ENCODE measurements at regions not wholly inside any gene's neighbourhood (a gene's known extent, or its start where the extent isn't known, plus 50 kb on each side); places are given as distances from the start of the nearest gene placed in this dataset.
"Not testable (repeated sequence)": the region's sequence is repeated elsewhere in the genome, so short reads cannot be mapped to it uniquely, and the experiment has no call there.

DNA sequence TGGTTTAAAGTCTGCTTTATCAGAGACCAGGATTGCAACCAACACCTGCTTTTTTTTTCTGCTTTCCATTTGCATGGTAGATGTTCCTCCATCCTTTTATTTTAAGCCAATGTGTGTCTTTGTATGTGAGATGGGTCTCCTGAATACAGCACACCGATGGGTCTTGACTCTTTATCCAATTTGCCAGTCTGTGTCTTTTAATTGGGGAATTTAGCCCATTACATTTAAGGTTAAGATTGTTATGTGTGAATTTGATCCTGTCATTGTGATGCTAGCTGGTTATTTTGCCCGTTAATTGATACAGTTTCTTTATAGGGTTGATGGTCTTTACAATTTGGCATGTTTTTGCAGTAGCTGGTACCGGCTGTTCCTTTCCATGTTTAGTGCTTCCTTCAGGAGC is 128.4 kb downstream of the ADCYAP1 start:
- DNase-seq; intact Hi-C loops (cut with DNase I): not testable (repeated sequence)

DNA sequence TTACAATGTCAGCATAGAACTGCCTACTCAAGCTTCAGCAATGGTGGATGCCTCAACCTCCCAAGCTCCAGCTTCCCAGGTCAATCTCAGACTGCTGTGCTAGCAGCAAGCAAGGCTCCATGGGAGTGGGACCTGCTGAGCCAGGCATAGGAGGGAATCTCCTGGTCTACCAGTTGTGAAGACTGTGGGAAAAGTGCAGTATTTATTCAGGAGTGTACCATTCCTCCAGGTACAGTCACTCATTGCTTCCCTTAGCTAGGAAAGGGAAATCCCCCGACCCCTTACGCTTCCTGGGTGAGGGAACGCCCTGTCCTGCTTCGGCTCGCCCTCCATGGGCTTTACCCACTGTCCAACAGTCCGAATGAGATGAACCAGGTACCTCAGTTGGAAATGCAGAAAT is 130.3 kb downstream of the ADCYAP1 start:
- intact Hi-C loops (cut with DNase I): no loop called here
- no peak for DNase-seq

DNA sequence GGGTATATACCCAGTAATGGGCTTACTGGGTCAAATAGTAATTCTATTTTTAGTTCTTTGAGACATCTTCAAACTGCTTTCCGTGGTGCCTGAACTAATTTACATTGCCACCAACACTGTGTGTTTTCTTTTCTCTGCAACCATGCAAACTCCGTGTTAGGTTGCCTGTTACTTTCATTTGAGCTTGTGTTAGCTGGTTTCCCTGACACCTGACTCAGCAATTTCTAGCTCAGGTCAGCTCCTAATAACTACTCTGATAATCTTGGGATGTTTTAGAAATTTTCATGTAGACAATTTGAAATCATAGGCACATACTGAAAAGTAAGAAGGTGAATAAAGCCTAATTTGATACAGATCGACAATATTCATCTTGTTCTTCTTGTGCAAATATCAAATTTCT is 132.3 kb downstream of the ADCYAP1 start:
- no peak for DNase-seq
- intact Hi-C loops (cut with DNase I): no loop called here

DNA sequence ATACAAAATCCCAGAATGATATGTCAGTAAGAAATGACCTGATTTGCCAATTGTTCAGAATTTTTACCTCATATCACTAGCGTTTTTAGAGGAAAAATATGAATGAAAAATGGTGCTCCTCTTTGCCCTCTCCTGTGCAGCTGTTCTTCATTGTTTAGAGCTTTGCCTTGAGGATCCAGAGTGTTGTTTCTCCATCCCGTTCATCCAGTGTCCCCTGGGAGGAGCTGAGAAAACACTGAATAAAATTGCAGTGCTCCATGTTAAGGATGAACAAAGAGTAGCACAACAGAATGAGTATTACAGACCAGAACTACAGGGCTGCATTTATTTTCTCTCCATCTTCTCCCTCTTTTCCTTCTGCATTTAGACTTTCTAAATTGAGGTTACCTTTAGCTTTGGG is 133.1 kb downstream of the ADCYAP1 start:
- intact Hi-C loops (cut with DNase I): no loop called here

DNA sequence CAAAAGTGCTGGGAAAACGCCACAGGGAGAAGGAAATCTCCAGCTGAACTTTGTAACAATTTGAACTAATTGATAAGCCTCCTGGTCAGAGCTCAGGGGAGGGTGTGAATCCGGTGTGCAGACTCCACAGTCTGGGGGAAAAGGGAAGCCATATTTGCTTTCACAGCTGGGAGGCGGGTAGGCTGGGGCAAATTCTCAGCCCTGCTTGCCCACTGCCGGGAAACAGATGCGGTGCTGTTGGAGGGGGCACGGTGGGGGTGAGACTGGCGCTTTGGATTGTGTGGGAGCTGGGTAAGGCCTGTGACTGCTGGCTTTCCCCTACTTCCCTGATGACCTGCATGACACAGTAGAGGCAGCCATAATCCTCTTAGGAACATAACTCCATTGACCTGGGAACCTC is 134.8 kb downstream of the ADCYAP1 start:
- no peak for DNase-seq
- intact Hi-C loops (cut with DNase I): no loop called here

More for the DNA sequence above, 133.1 kb downstream of the ADCYAP1 start:
- DNase-seq: no peak

DNA sequence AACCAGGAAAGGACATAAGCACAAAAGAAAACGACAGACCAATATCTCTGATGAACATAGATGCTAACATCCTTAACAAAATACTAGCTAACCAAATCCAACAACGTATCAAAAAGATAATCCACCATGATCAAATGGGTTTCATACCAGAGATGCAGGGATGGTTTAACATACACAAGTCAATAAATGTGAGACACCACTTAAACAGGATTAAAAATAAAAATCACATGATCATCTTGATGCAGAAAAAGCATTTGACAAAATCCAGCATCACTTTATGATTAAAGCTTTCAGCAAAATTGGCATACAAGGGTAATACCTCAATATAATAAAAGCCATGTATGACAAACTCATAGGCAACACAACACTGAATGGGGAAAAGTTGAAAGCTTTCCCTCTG is 138.4 kb downstream of the ADCYAP1 start:
- intact Hi-C loops (cut with DNase I); DNase-seq: not testable (repeated sequence)

DNA sequence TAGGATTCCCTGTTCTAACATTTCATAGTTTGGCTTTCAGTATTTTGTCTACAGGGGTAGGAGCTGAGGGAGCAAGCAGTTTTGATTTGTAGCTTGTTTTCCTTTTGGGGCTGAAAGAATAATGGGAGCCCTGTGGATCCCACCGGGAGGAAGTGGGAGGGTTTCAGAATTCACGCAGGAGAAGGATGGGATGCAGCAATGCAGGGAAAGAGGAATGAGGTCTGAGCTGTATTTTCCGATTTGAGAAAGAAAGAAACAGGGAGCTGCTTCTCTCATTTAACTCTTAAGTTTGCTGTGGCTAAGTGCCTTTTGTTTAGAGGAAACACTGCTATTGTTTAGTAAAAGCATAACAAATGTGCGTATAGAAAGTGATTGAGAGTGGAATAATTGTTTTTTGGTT is 141.0 kb downstream of the ADCYAP1 start:
- intact Hi-C loops (cut with DNase I): no loop called here
- no peak for DNase-seq

DNA sequence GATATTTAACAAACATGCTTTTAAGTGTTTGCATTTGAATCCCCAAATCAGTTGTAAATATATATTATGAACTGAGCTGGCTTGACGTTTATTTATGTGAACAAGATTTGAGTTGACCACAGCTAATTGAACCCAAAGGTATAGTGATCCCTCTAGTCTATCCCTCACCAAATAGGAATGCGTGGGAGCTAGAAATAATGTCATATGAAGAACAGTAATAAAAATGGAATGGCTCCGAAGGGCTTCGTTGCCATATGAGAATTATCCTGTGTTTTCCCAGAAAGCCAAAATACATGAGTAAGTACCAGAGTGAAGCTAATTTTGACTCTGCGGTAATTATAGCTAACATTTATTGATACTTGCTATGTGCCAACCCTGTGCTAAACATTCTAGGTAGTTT is 142.7 kb downstream of the ADCYAP1 start:
- intact Hi-C loops (cut with DNase I): no loop called here
- DNase-seq: no peak

DNA sequence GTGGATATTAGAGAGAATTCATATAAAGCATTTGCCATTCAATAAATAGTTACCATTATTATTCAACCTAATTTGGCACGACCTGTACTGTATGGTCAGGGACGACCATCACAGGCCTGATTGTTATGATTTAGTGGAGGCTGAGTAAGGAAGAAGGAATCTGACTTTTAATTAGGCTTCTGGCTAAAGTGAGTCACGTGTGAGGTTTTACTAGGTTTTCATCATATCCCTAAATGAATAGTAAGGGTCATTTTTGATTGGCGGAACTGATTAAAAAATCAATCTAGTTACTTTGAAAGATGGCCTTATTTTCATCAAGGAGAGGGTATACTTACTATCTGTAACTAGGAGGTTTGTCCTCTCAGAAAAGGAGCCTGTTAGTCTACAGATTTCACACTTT is 143.4 kb downstream of the ADCYAP1 start:
- DNase-seq: no peak
- intact Hi-C loops (cut with DNase I): no loop called here

DNA sequence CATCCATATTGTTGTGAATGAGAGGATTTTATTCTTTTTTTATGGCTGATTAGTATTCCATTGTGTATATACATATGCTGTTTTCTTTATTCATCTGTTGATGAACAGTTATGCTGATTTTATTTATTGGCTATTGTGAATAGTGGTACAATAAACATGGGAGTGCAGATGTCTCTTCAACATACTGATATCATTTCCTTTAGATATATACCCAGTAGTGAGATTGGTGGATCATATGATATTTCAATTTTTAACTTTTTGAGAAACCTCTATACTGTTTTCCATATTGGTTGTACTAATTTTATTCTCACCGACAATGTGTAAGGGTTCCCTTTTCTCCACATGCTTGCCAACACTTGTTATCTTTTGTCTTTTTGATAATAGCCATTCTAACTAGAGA is 144.5 kb downstream of the ADCYAP1 start:
- no peak for DNase-seq
- intact Hi-C loops (cut with DNase I): no loop called here

DNA sequence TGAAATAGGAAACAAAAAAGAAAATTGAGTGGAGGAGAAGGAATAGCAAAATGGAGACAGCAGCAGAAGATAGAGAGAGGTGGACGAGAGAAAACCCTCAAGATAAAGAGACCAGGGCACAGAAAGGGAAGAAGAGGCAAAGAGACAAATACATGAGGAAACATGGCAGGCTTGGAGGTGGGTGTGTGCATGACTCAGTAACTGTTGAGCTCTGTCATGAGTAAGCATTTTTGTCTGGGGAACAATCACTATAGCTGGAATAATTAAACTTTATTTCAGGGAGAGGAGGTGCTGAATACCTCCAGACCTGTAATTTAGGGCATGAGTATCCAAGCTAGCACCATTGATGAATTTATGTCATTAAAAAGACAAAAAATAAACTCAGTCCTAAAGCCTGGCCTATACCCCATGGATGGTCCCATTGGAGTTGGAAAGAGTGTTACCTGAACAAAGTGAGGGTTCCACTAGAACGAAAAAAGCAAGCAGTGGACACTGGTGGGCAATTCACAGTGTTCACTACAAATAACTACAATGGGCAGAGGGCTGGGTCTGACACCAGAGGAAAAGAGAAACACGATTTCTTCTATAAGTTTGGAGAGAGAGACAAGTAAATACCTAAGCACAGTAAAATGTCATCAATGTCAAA is 145.5 kb downstream of the ADCYAP1 start:
- DNase-seq: peak in 2 of 42 donors; percentile 10 to 22
- intact Hi-C loops (cut with DNase I): no loop called here

DNA sequence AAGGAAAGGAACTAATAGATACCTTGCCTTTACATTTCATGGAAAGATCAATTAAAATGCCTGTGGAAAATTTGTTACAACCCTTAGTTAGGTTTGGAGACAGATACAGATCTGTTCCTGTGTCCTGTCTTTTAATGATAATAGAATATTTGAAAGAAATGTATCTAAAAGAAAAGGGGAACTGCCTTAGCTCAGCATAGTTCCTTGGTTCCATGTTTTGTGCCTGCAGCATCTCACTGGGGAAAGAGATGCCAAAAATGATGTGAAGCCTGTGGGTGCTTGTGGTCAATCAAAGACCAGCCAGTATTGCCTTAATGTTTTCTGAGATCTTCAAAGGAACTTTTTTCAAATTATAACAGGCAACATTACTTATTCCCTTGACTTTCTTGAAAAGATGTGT is 147.6 kb downstream of the ADCYAP1 start:
- intact Hi-C loops (cut with DNase I): no loop called here

DNA sequence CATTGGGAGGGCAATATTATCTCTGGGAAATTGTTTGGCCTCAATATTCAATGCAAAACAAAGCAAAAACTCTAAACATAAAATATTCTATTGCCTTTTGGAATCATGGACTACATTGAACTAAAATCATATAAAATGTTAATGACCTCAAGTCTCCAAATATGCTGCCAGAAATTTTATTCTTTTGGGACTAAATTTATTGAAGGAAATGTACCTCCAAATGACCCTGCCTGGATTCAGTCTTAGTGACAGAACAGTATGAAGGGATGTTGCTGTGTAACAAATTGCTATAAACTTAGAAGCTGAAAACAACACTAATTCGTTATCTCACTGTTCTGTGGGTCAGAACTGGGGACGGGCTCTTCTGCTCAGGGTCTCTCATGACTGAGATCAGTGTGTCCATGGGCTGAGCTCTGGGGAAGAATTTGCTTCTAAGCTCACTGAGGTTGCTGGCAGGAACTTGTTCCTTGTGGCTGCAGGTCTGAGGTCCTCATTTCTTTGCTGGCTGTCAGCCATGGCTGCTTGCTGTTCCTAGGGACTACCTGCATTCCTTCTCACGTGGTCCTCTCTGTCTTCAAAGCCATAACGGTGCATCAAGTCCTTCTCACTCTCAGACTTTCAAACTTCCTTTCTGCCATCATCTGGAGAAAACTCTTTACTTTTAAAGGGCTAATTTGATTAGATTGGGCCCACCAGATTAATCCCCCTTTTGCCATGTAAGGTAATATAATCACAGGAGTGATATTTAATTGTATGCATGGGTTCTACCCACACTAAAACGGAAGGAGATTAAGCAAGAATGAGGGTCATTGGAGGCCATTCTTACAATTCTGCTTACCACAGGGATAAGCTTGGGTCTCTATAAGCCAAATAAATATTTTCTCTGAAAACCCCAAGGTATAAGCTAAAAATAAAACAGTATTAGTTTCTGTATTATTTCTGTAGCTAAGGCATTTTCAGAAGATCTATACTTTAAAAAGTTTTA is 149.0 kb downstream of the ADCYAP1 start:
- DNase-seq: no peak
- intact Hi-C loops (cut with DNase I): no loop called here

More for the DNA sequence above, 147.6 kb downstream of the ADCYAP1 start:
- DNase-seq: no peak

DNA sequence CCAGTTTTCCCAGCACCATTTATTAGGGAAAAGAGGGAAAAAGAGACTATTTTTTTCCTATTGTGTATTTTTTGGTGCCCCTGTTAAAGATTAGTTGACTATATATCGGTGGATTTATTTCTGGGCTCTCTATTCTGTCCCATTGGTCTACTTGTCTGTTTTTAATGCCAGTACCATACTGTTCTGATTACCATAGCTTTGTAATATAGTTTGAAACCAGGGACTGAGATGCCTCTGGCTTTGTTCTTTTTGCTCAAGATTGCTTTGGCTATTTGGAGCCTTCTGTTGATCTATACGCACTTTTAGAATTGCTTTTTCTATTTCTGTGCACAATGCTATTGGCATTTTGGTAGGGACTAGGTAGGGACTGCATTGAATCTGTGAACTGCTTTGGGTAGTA is 151.7 kb downstream of the ADCYAP1 start:
- intact Hi-C loops (cut with DNase I): no loop called here
- no peak for DNase-seq

DNA sequence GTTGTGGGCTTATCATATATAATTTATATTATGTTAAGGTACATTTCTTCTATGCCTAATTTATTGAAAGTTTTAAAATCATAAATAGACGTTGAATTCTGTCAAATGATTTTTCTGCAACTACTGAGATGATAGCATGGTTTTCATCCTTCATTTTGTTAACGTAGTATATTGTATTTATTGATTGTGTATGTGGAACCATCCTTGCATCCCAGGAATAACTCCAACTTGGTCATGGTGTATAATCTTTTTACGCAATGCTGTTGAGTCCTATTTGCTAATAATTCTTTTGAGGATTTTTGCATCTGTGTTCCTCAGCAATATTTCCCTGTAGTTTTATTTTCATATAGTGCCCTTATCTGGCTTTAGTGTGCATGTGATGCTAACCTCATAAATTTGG is 152.7 kb downstream of the ADCYAP1 start:
- intact Hi-C loops (cut with DNase I): no loop called here
- DNase-seq: no peak

DNA sequence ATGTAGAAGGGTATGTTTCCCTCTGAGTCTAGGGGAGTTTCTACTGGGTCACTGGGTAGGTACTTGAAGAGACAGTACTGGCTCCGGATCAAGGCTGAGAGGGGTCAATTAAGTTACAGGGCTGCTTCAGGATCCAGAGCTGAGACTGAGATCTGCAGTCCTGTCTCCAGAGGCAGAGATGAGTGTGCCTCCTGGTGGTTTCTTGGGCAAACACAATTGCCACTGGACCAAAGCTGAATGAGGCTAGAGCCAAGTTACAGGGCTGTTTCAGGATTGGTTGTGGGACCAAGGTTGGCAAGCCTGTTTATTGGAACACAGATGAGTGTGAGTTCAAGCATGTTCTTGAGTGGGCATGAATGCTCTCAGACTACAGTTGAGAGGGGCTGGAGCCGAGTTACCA is 157.9 kb downstream of the ADCYAP1 start:
- DNase-seq: no peak
- intact Hi-C loops (cut with DNase I): no loop called here

DNA sequence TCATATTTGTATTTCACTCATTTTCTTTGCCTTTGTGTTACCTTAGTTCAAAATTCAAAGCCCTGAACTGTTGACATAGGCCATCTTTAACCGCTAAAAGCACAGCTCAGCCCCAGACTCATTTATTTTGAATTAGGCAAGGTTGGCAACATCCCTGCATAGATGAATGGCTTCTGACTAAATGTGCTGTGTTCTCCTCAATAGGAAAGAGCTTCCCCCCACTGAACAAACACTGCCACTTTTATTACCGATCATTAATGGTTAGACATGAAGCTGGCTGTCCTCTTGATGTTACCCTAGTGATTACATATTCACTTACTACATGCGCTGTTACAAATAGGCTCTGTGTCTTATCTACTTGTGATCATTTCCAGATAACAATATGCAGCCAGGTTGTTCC is 170.7 kb downstream of the ADCYAP1 start:
- DNase-seq: no peak
- intact Hi-C loops (cut with DNase I): no loop called here

DNA sequence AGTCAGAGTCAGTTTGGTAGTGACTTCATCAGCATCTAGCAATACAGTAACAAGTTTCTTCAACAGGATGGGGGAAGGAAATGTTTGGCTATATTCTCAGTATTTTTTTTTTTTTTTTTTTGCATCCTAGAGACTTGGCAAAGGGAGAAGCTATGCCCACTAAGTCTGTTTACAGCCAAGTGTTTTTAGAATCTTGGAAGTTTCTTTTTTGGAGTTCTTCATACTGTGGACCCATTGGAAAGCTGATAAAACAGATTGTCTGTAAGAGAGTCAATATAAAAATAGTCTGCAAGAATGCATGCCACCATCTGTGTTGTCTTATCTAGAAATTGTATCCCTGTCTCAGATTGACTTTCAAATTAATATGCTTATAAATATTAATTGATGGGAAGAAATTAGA is 171.2 kb downstream of the ADCYAP1 start:
- no peak for DNase-seq
- intact Hi-C loops (cut with DNase I): no loop called here

DNA sequence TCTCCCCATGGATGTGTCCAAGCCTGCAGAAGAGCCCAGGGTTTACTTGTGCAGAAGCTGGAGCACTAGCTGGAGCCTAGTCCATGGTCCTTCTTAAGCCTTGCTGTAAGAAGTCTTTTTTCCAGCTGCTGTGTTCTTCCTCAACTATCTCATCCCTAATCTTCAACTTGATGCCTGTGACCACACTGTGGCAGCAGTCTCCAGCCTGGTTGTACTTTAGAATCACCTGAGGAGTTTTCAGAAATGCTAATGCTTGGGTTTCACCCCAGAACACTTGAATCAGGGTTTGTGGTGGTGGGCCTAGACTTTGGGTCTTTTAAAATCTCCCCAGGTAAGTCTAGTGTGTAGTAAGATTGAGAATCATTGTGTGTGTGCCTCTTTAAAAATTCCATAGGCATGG is 173.6 kb downstream of the ADCYAP1 start:
- DNase-seq: no peak
- intact Hi-C loops (cut with DNase I): no loop called here

DNA sequence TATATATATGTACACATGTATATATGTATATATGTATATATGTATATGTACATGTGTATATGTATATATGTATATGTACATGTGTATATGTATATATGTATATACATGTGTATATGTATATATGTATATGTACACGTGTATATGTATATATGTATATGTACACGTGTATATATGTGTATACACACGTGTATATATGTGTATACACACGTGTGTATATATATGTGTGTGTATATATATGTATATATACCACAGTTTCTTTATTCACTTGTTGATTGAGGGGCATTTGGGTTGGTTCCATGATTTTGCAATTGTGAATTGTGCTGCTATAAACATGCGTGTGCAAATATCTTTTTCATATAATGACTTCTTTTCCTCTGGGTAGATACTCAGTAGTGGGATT is 179.0 kb downstream of the ADCYAP1 start:
- intact Hi-C loops (cut with DNase I); DNase-seq: not testable (repeated sequence)

DNA sequence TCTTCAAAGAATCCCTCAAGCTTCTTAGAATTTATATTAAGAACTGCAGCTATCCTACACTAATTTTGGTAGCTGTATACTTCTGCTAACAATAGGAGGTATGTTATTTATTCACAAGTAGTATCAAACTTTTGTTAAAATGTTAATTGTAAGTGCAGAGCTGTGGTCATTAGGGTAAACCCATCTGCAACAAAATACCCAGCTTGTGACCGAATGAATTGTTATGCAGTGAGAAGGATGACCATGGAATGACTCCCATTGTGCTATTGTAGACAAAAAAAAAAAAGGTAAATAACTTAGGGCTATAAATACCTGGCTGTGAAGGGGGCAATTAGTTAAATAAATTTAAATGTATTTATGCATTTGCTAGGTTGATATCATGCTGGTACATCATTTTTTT is 186.1 kb downstream of the ADCYAP1 start:
- intact Hi-C loops (cut with DNase I): no loop called here
- no peak for DNase-seq

All from head of caudate nucleus (tissue), 42 donors.